Large intestine (tissue), 3 donors: ENCODE measurements at regions not wholly inside any gene's neighbourhood (a gene's known extent, or its start where the extent isn't known, plus 50 kb on each side); places are given as distances from the start of the nearest gene placed in this dataset.
A peak's percentile ranks its signal among the peaks of the same experiment; 100 is the strongest.

Source experiments
- DNase-seq, 2 donors: peaks; one replicate each; pipeline versions ENCODE4 v3.0.0 to v3.0.0-alpha.2; 2013
- H3K27ac ChIP-seq: one replicate; pipeline ENCODE4 v1.5.1; 2013; ENCODE audit warnings: low read length
- H3K27me3 ChIP-seq: 2 replicates; pipeline ENCODE4 v1.6.1; 2013; ENCODE audit warnings: low read length; ENCODE audit not compliant: control insufficient read depth, insufficient read depth
- H3K36me3 ChIP-seq: 2 replicates; pipeline ENCODE4 v1.6.1; 2013; ENCODE audit warnings: low read length; ENCODE audit not compliant: control insufficient read depth, insufficient read depth
- H3K4me1 ChIP-seq: one replicate; pipeline ENCODE4 v1.6.1; 2013; ENCODE audit warnings: low read length; ENCODE audit not compliant: control insufficient read depth, insufficient read depth
- H3K4me3 ChIP-seq: one replicate; pipeline ENCODE4 v1.5.1; 2013; ENCODE audit warnings: low read length
- H3K9me3 ChIP-seq: one replicate; pipeline ENCODE4 v1.6.1; 2013; ENCODE audit warnings: mild to moderate bottlenecking, low read depth, low read length, moderate library complexity; ENCODE audit not compliant: control insufficient read depth
- WGBS: methylation state at CpG from one replicate; pipeline ENCODE4 v1.1.5; 2013; ENCODE audit warnings: low lambda C conversion rate; ENCODE audit not compliant: insufficient coverage; 5-methylcytosine and 5-hydroxymethylcytosine counted together

GRCh38 chr3:28906561-28907310, 374.1 kb upstream of the RBMS3 start:
- H3K9me3 ChIP-seq: peaks cover 7% of the 10 kb centered on the region
- H3K36me3 ChIP-seq: no peaks in the 10 kb centered on the region
- DNase-seq: no peak
- H3K27ac ChIP-seq: no peak overlapping the region
- H3K4me3 ChIP-seq: no peak overlapping the region
- no peaks in the 10 kb centered on the region for H3K27me3 ChIP-seq
- WGBS: 88% methylated on average over 5 of the region's 9 CpGs
- H3K4me1 ChIP-seq: no peaks in the 10 kb centered on the region

- DNase-seq: no peak
- no CpG with 5 or more reads among the region's 3 CpGs for WGBS
These were observed 373.3 kb upstream of the RBMS3 start for GRCh38 chr3:28907616-28908015.

GRCh38 chr3:28912120-28912885, 368.6 kb upstream of the RBMS3 start:
- Histone ChIP-seq H3K9me3 (no peaks in the 10 kb centered on the region), H3K4me1 (no peaks in the 10 kb centered on the region), H3K27ac (no peak overlapping the region), H3K4me3 (no peak overlapping the region), H3K27me3 (no peaks in the 10 kb centered on the region), H3K36me3 (no peaks in the 10 kb centered on the region)
- DNase-seq: no peak
- WGBS: 88% methylated on average over 3 of the region's 6 CpGs

More at GRCh38 chr3:28907616-28908015, 373.3 kb upstream of the RBMS3 start:
- no peak overlapping the region for H3K27ac ChIP-seq
- H3K4me3 ChIP-seq: no peak overlapping the region
- no peaks in the 10 kb centered on the region for H3K4me1 ChIP-seq
- H3K36me3 ChIP-seq: no peaks in the 10 kb centered on the region
- no peaks in the 10 kb centered on the region for H3K27me3 ChIP-seq
- H3K9me3 ChIP-seq: peaks cover 7% of the 10 kb centered on the region

- Histone ChIP-seq H3K9me3 (no peaks in the 10 kb centered on the region), H3K4me1 (no peaks in the 10 kb centered on the region), H3K27ac (no peak overlapping the region), H3K4me3 (no peak overlapping the region), H3K36me3 (no peaks in the 10 kb centered on the region), H3K27me3 (no peaks in the 10 kb centered on the region)
- no CpG with 5 or more reads among the region's 8 CpGs for WGBS
- peak in 1 of 2 donors; percentile 2 for DNase-seq
These were observed 364.9 kb upstream of the RBMS3 start for GRCh38 chr3:28915741-28916500.

- WGBS: 30% methylated on average over 3 of the region's 16 CpGs
- no peak overlapping the region for H3K4me3 ChIP-seq
- no peaks in the 10 kb centered on the region for H3K36me3 ChIP-seq
- H3K9me3 ChIP-seq: no peaks in the 10 kb centered on the region
- H3K4me1 ChIP-seq: no peaks in the 10 kb centered on the region
- H3K27me3 ChIP-seq: no peaks in the 10 kb centered on the region
- H3K27ac ChIP-seq: no peak overlapping the region
- DNase-seq: peak; percentile 26 to 44
These were observed 364.0 kb upstream of the RBMS3 start for GRCh38 chr3:28916713-28917499.

- Histone ChIP-seq H3K9me3 (no peaks in the 10 kb centered on the region), H3K4me1 (no peaks in the 10 kb centered on the region), H3K36me3 (no peaks in the 10 kb centered on the region), H3K4me3 (no peak overlapping the region), H3K27ac (no peak overlapping the region), H3K27me3 (no peaks in the 10 kb centered on the region)
- 92% methylated on average over 2 of the region's 4 CpGs for WGBS
- no peak for DNase-seq
These were observed 362.9 kb upstream of the RBMS3 start for GRCh38 chr3:28917895-28918475.

- DNase-seq: no peak
- H3K36me3 ChIP-seq: no peaks in the 10 kb centered on the region
- no peak overlapping the region for H3K27ac ChIP-seq
- no peak overlapping the region for H3K4me3 ChIP-seq
- H3K9me3 ChIP-seq: no peaks in the 10 kb centered on the region
- 88% methylated on average over 3 of the region's 3 CpGs for WGBS
- H3K27me3 ChIP-seq: no peaks in the 10 kb centered on the region
- H3K4me1 ChIP-seq: no peaks in the 10 kb centered on the region
These were observed 358.5 kb upstream of the RBMS3 start for GRCh38 chr3:28922376-28922775.

GRCh38 chr3:28923994-28924393, 356.9 kb upstream of the RBMS3 start:
- Histone ChIP-seq H3K27me3 (no peaks in the 10 kb centered on the region), H3K27ac (no peak overlapping the region), H3K36me3 (no peaks in the 10 kb centered on the region), H3K9me3 (no peaks in the 10 kb centered on the region), H3K4me1 (no peaks in the 10 kb centered on the region), H3K4me3 (no peak overlapping the region)
- no peak for DNase-seq
- 100% methylated on average over 1 of the region's 2 CpGs for WGBS

GRCh38 chr3:28924744-28925360, 356.0 kb upstream of the RBMS3 start:
- Histone ChIP-seq H3K36me3 (no peaks in the 10 kb centered on the region), H3K4me3 (no peak overlapping the region), H3K27ac (no peak overlapping the region), H3K4me1 (no peaks in the 10 kb centered on the region), H3K9me3 (no peaks in the 10 kb centered on the region), H3K27me3 (no peaks in the 10 kb centered on the region)
- DNase-seq: no peak
- 100% methylated on average over 1 of the region's 1 CpG for WGBS
